HepG2 (cell line): ENCODE measurements at regions not wholly inside any gene's neighbourhood (a gene's known extent, or its start where the extent isn't known, plus 50 kb on each side); places are given as distances from the start of the nearest gene placed in this dataset.
A peak's percentile ranks its signal among the peaks of the same experiment; 100 is the strongest.

Source experiments
- NONO ChIP-seq, 2 experiments: fragments of 450-650 bp in 1 of 2; sonication (generic) in 1 of 2; formaldehyde crosslinking in 1 of 2; IDR thresholded peaks in 1 of 2; conservative IDR thresholded peaks in 1 of 2; 2 replicates each; pipeline versions ENCODE4 v1.6.1 to v1.8.0; 2017 to 2022; ENCODE audit warnings: mild to moderate bottlenecking in 1 of 2, missing genetic modification reagents in 1 of 2, moderate library complexity in 1 of 2
- PLRG1 ChIP-seq: fragments of 450-650 bp; conservative IDR thresholded peaks from 2 replicates; pipeline ENCODE4 v1.6.1; 2016
- RFX3 ChIP-seq: IDR thresholded peaks from 2 replicates; pipeline ENCODE4 v1.6.1; 2016; ENCODE audit warnings: missing biosample characterization, missing genetic modification reagents
- SETDB1 ChIP-seq: sonication (generic); formaldehyde crosslinking; IDR thresholded peaks from 2 replicates; pipeline ENCODE4 v1.5.1; 2020; ENCODE audit warnings: missing genetic modification reagents, mild to moderate bottlenecking, borderline replicate concordance
- SIX4 ChIP-seq: sonication (generic); formaldehyde crosslinking; IDR thresholded peaks from 2 replicates; pipeline ENCODE4 v1.4.0; 2020; ENCODE audit warnings: missing genetic modification reagents
- SNAI1 ChIP-seq: sonication (generic); formaldehyde crosslinking; IDR thresholded peaks from 2 replicates; pipeline ENCODE4 v1.5.0; 2020; ENCODE audit warnings: mild to moderate bottlenecking, missing genetic modification reagents, borderline replicate concordance
- SOX13 ChIP-seq, 3 experiments: fragments of 450-650 bp in 1 of 3; sonication (generic) in 1 of 3; formaldehyde crosslinking in 1 of 3; IDR thresholded peaks in 2 of 3; conservative IDR thresholded peaks in 1 of 3; 2 replicates each; pipeline versions ENCODE4 v1.5.0 to v1.6.1; 2016 to 2020; ENCODE audit warnings: antibody characterized with exemption in 1 of 3, mild to moderate bottlenecking in 1 of 3, missing compliant biosample characterization in 1 of 3, missing genetic modification reagents in 1 of 3, moderate library complexity in 1 of 3
- ZMYM4 ChIP-seq: sonication (generic); formaldehyde crosslinking; IDR thresholded peaks from 2 replicates; pipeline ENCODE4 v1.8.1; 2023; ENCODE audit warnings: mild to moderate bottlenecking, missing genetic modification reagents
- ZNF205 ChIP-seq: IDR thresholded peaks from 2 replicates; pipeline ENCODE4 v1.6.1; 2018; ENCODE audit warnings: missing biosample characterization, missing genetic modification reagents
- ZNF761 ChIP-seq: sonication (generic); formaldehyde crosslinking; conservative IDR thresholded peaks from 2 replicates; pipeline ENCODE4 v1.4.0; 2020; ENCODE audit warnings: mild to moderate bottlenecking, missing genetic modification reagents
- TF ChIP-seq, protein P1 (sequence below): sonication (generic); formaldehyde crosslinking; IDR thresholded peaks from 2 replicates; pipeline ENCODE4 v1.4.0; 2020; ENCODE audit warnings: missing genetic modification reagents
- TF ChIP-seq, protein P2 (sequence below): sonication (generic); formaldehyde crosslinking; IDR thresholded peaks from 2 replicates; pipeline ENCODE4 v1.8.0; 2022; ENCODE audit warnings: mild to moderate bottlenecking, missing genetic modification reagents
- TF ChIP-seq, protein P3 (sequence below): IDR thresholded peaks from 2 replicates; pipeline ENCODE4 v1.4.0; 2020; ENCODE audit warnings: mild to moderate bottlenecking, missing genetic modification reagents
- TF ChIP-seq, protein P4 (sequence below): IDR thresholded peaks from 2 replicates; pipeline ENCODE4 v1.6.1; 2016; ENCODE audit warnings: control low read depth
- TF ChIP-seq, protein P5 (sequence below): sonication (generic); formaldehyde crosslinking; conservative IDR thresholded peaks from 2 replicates; pipeline ENCODE4 v1.4.0; 2020; ENCODE audit warnings: missing genetic modification reagents
- TF ChIP-seq, protein P6 (sequence below): sonication (generic); formaldehyde crosslinking; conservative IDR thresholded peaks from 2 replicates; pipeline ENCODE4 v1.8.0; 2022; ENCODE audit warnings: low read depth, missing genetic modification reagents
- TF ChIP-seq, protein P7 (sequence below): sonication (generic); formaldehyde crosslinking; IDR thresholded peaks from 2 replicates; pipeline ENCODE4 v1.8.0; 2023; ENCODE audit warnings: mild to moderate bottlenecking, missing genetic modification reagents

DNA sequence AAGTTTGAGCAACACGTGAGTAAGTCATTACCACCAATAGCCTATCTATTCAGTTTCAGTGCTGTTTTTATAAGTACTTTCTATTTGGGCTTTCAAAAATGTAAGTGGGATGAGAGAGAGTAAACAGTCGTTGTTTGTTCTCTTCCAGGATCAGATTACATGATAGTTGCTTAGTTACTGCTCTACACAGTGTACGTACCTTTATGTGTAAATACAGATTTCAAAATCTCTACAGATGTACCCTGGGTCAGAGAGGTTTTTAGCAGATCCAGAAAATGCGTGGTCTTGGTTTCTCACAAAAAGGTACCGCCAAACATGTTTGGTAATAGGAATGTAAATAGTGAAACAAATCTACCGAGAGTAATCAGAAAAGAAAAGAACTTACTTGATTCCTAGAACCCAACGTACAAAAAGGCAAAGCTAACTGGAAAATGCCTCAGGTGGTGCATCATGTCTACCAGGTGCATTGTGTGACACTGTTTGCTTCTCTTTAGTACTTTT, 421.1 kb downstream of the BCKDHB start (continued):
- no peak for TF ChIP-seq NONO (IDR thresholded peaks at IDR 0.05)
- TF ChIP-seq NONO (CRISPR knock-in tag; conservative IDR thresholded peaks at IDR 0.05): 0 out of 2 replicates have a peak, but pooled peaks have one; percentile 53
- TF ChIP-seq RFX3 (CRISPR knock-in tag): peak; percentile 92
- no peak for TF ChIP-seq SNAI1 (CRISPR knock-in tag)
- peak; percentile 52; the same call in 1 of the 2 replicates for TF ChIP-seq ZMYM4 (CRISPR knock-in tag)
- TF ChIP-seq, protein P1, sequence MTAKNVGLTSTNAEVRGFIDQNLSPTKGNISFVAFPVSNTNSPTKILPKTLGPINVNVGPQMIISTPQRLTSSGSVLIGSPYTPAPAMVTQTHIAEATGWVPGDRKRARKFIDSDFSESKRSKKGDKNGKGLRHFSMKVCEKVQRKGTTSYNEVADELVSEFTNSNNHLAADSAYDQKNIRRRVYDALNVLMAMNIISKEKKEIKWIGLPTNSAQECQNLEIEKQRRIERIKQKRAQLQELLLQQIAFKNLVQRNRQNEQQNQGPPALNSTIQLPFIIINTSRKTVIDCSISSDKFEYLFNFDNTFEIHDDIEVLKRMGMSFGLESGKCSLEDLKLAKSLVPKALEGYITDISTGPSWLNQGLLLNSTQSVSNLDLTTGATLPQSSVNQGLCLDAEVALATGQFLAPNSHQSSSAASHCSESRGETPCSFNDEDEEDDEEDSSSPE: 0 out of 2 replicates have a peak, but pooled peaks have one; percentile 15
- TF ChIP-seq, protein P2, sequence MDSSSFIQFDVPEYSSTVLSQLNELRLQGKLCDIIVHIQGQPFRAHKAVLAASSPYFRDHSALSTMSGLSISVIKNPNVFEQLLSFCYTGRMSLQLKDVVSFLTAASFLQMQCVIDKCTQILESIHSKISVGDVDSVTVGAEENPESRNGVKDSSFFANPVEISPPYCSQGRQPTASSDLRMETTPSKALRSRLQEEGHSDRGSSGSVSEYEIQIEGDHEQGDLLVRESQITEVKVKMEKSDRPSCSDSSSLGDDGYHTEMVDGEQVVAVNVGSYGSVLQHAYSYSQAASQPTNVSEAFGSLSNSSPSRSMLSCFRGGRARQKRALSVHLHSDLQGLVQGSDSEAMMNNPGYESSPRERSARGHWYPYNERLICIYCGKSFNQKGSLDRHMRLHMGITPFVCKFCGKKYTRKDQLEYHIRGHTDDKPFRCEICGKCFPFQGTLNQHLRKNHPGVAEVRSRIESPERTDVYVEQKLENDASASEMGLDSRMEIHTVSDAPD: no peak
- 0 out of 2 replicates have a peak, but pooled peaks have one; percentile 16 for TF ChIP-seq ZNF205 (CRISPR knock-in tag)
- TF ChIP-seq SETDB1 (CRISPR knock-in tag): no peak
- no peak for TF ChIP-seq ZNF761
- TF ChIP-seq, protein P3, sequence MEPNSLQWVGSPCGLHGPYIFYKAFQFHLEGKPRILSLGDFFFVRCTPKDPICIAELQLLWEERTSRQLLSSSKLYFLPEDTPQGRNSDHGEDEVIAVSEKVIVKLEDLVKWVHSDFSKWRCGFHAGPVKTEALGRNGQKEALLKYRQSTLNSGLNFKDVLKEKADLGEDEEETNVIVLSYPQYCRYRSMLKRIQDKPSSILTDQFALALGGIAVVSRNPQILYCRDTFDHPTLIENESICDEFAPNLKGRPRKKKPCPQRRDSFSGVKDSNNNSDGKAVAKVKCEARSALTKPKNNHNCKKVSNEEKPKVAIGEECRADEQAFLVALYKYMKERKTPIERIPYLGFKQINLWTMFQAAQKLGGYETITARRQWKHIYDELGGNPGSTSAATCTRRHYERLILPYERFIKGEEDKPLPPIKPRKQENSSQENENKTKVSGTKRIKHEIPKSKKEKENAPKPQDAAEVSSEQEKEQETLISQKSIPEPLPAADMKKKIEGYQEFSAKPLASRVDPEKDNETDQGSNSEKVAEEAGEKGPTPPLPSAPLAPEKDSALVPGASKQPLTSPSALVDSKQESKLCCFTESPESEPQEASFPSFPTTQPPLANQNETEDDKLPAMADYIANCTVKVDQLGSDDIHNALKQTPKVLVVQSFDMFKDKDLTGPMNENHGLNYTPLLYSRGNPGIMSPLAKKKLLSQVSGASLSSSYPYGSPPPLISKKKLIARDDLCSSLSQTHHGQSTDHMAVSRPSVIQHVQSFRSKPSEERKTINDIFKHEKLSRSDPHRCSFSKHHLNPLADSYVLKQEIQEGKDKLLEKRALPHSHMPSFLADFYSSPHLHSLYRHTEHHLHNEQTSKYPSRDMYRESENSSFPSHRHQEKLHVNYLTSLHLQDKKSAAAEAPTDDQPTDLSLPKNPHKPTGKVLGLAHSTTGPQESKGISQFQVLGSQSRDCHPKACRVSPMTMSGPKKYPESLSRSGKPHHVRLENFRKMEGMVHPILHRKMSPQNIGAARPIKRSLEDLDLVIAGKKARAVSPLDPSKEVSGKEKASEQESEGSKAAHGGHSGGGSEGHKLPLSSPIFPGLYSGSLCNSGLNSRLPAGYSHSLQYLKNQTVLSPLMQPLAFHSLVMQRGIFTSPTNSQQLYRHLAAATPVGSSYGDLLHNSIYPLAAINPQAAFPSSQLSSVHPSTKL (CRISPR knock-in tag): peak; percentile 88
- TF ChIP-seq PLRG1: no peak
- TF ChIP-seq, protein P4, sequence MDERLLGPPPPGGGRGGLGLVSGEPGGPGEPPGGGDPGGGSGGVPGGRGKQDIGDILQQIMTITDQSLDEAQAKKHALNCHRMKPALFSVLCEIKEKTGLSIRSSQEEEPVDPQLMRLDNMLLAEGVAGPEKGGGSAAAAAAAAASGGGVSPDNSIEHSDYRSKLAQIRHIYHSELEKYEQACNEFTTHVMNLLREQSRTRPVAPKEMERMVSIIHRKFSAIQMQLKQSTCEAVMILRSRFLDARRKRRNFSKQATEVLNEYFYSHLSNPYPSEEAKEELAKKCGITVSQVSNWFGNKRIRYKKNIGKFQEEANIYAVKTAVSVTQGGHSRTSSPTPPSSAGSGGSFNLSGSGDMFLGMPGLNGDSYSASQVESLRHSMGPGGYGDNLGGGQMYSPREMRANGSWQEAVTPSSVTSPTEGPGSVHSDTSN (CRISPR knock-in tag): no peak
- peak; percentile 99 for TF ChIP-seq SIX4 (CRISPR knock-in tag)
- TF ChIP-seq, protein P5, sequence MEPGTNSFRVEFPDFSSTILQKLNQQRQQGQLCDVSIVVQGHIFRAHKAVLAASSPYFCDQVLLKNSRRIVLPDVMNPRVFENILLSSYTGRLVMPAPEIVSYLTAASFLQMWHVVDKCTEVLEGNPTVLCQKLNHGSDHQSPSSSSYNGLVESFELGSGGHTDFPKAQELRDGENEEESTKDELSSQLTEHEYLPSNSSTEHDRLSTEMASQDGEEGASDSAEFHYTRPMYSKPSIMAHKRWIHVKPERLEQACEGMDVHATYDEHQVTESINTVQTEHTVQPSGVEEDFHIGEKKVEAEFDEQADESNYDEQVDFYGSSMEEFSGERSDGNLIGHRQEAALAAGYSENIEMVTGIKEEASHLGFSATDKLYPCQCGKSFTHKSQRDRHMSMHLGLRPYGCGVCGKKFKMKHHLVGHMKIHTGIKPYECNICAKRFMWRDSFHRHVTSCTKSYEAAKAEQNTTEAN: 0 out of 2 replicates have a peak, but pooled peaks have one; percentile 16
- TF ChIP-seq, protein P6, sequence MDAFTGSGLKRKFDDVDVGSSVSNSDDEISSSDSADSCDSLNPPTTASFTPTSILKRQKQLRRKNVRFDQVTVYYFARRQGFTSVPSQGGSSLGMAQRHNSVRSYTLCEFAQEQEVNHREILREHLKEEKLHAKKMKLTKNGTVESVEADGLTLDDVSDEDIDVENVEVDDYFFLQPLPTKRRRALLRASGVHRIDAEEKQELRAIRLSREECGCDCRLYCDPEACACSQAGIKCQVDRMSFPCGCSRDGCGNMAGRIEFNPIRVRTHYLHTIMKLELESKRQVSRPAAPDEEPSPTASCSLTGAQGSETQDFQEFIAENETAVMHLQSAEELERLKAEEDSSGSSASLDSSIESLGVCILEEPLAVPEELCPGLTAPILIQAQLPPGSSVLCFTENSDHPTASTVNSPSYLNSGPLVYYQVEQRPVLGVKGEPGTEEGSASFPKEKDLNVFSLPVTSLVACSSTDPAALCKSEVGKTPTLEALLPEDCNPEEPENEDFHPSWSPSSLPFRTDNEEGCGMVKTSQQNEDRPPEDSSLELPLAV (CRISPR knock-in tag): no peak
- peak; percentile 46; the same call in 1 of the 2 replicates for TF ChIP-seq SOX13 (IDR thresholded peaks at IDR 0.05)
- TF ChIP-seq SOX13 (CRISPR knock-in tag; conservative IDR thresholded peaks at IDR 0.05 in 1 of 2, IDR thresholded peaks at IDR 0.05 in 1 of 2): peak in 1 of 2 experiments; percentile 89; a peak in 2 of 4 replicates
- TF ChIP-seq, protein P7, sequence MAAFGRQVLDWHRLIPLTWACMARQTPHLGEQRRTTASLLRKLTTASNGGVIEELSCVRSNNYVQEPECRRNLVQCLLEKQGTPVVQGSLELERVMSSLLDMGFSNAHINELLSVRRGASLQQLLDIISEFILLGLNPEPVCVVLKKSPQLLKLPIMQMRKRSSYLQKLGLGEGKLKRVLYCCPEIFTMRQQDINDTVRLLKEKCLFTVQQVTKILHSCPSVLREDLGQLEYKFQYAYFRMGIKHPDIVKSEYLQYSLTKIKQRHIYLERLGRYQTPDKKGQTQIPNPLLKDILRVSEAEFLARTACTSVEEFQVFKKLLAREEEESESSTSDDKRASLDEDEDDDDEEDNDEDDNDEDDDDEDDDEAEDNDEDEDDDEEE: no peak
